Astrocyte of the spinal cord (primary cell): ENCODE measurements at regions not wholly inside any gene's neighbourhood (a gene's known extent, or its start where the extent isn't known, plus 50 kb on each side); places are given as distances from the start of the nearest gene placed in this dataset.

ENCODE experiments used
- DNase-seq: peaks from one replicate; pipeline ENCODE4 v3.0.0; 2011; ENCODE audit warnings: low read depth, low spot score
- H3K4me3 ChIP-seq: 2 replicates; pipeline ENCODE4 v1.5.1; 2011; ENCODE audit warnings: low read depth, mild to moderate bottlenecking, low read length, moderate library complexity
- CTCF ChIP-seq: IDR thresholded peaks from 2 replicates; pipeline ENCODE4 v1.5.1; 2012; ENCODE audit warnings: low read depth, mild to moderate bottlenecking, low read length, inconsistent platforms
- in situ Hi-C: cut with HindIII; loops from 2 replicates; pipeline ENCODE4 v1.10.0; 2017; ENCODE audit warnings: low sequenced_read_pairs

- in situ Hi-C loops = no loop called here
- no peak overlapping the region for H3K4me3 ChIP-seq
- no peak for DNase-seq
- TF ChIP-seq CTCF = no peak
These were observed 156.4 kb upstream of the GALNT13 start for GRCh38 chr2:153715218-153715850.

- DNase-seq = no peak
- in situ Hi-C loops = no loop called here
- H3K4me3 ChIP-seq = no peak overlapping the region
- TF ChIP-seq CTCF = no peak
These were observed 154.7 kb upstream of the GALNT13 start for GRCh38 chr2:153717060-153717459.

GRCh38 chr2:153739394-153739793 lies 132.3 kb upstream of the GALNT13 start:
- in situ Hi-C loops = no loop called here
- no peak overlapping the region for H3K4me3 ChIP-seq
- TF ChIP-seq CTCF = no peak
- no peak for DNase-seq

GRCh38 chr2:153761936-153762335 lies 109.8 kb upstream of the GALNT13 start:
- H3K4me3 ChIP-seq = no peak overlapping the region
- no peak for DNase-seq
- TF ChIP-seq CTCF = no peak
- in situ Hi-C loops = no loop called here

- no peak for DNase-seq
- in situ Hi-C loops = no loop called here
- no peak overlapping the region for H3K4me3 ChIP-seq
- TF ChIP-seq CTCF = no peak
These were observed 105.3 kb upstream of the GALNT13 start for GRCh38 chr2:153766415-153766814.

- DNase-seq = no peak
- H3K4me3 ChIP-seq = no peak overlapping the region
- no peak for TF ChIP-seq CTCF
- in situ Hi-C loops = no loop called here
These were observed 101.2 kb upstream of the GALNT13 start for GRCh38 chr2:153770359-153770991.
